Natural killer cell (primary cell): ENCODE measurements at regions not wholly inside any gene's neighbourhood (a gene's known extent, or its start where the extent isn't known, plus 50 kb on each side); places are given as distances from the start of the nearest gene placed in this dataset.
A peak's percentile ranks its signal among the peaks of the same experiment; 100 is the strongest.

Experiments
- ATAC-seq, 3 donors: fragments of 150-1000 bp in 2 of 3; fragments of 200-7000 bp in 1 of 3; cut with Tn5 transposase; 1 replicate in 1 of 3; 2 replicates in 2 of 3; pipeline ENCODE4 v1.10.0; 2021; ENCODE audit warnings: mild to moderate bottlenecking in 2 of 3, moderate library complexity in 2 of 3
- DNase-seq, 2 donors: peaks; one replicate each; pipeline versions ENCODE4 v3.0.0 to v3.0.0-alpha.2; 2013 to 2021; ENCODE audit warnings: mixed read lengths in 1 of 2
- H3K27ac ChIP-seq: one replicate; pipeline ENCODE4 v1.5.1; 2013; ENCODE audit warnings: mild to moderate bottlenecking, low read length
- H3K27me3 ChIP-seq: one replicate; pipeline ENCODE4 v1.6.1; 2013; ENCODE audit warnings: low read length; ENCODE audit not compliant: control insufficient read depth, insufficient read depth
- H3K36me3 ChIP-seq: one replicate; pipeline ENCODE4 v1.6.1; 2013; ENCODE audit warnings: low read length; ENCODE audit not compliant: control insufficient read depth, insufficient read depth
- H3K4me1 ChIP-seq: one replicate; pipeline ENCODE4 v1.6.1; 2013; ENCODE audit warnings: low read length; ENCODE audit not compliant: control insufficient read depth, insufficient read depth
- H3K4me3 ChIP-seq: one replicate; pipeline ENCODE4 v1.5.1; 2013; ENCODE audit warnings: low read length
- H3K9me3 ChIP-seq: one replicate; pipeline ENCODE4 v1.6.1; 2013; ENCODE audit warnings: low read length; ENCODE audit not compliant: control insufficient read depth, insufficient read depth
- H3K27ac Mint-ChIP-seq, 2 donors: one replicate each; pipeline ENCODE4 v1.8.0; 2022; ENCODE audit warnings: mild to moderate bottlenecking in 2 of 2, mixed read lengths in 2 of 2, moderate library complexity in 1 of 2
- H3K27me3 Mint-ChIP-seq, 2 donors: one replicate each; pipeline ENCODE4 v1.8.0; 2022; ENCODE audit warnings: low read depth in 2 of 2, mixed read lengths in 2 of 2
- H3K36me3 Mint-ChIP-seq: one replicate; pipeline ENCODE4 v1.8.0; 2022; ENCODE audit warnings: mixed read lengths
- H3K4me1 Mint-ChIP-seq, 2 donors: one replicate each; pipeline ENCODE4 v1.8.0; 2022; ENCODE audit warnings: mixed read lengths in 2 of 2
- H3K4me3 Mint-ChIP-seq: one replicate; pipeline ENCODE4 v1.8.0; 2022; ENCODE audit warnings: mild to moderate bottlenecking, moderate library complexity, mixed read lengths
- H3K9me3 Mint-ChIP-seq, 2 donors: one replicate each; pipeline ENCODE4 v1.8.0; 2022; ENCODE audit warnings: mixed read lengths in 2 of 2
- CTCF ChIP-seq: fragments of 200-600 bp; IDR thresholded peaks from one replicate; pipeline ENCODE4 v1.8.0; 2022; ENCODE audit warnings: antibody characterized with exemption
- WGBS: methylation state at CpG from one replicate; pipeline ENCODE4 v1.1.7; 2013; ENCODE audit warnings: missing lambda C conversion rate; ENCODE audit not compliant: insufficient coverage; 5-methylcytosine and 5-hydroxymethylcytosine counted together
- intact Hi-C: fragments of 100-400 bp; cut with micrococcal nuclease; formaldehyde crosslinking; loops from one replicate; pipeline ENCODE4 v1.14.2; 2022

- Mint-ChIP-seq H3K9me3 (no peaks in the 10 kb centered on the region), H3K4me1 (peaks cover 35 to 41% of the 10 kb centered on the region in 2 donors), H3K27ac (no peak overlapping the region), H3K4me3 (no peak overlapping the region), H3K27me3 (peaks cover 27 to 64% of the 10 kb centered on the region in 2 donors), H3K36me3 (no peaks in the 10 kb centered on the region)
- intact Hi-C loops = no loop called here
- Histone ChIP-seq H3K27ac (no peak overlapping the region), H3K4me1 (peaks cover 21% of the 10 kb centered on the region), H3K4me3 (no peak overlapping the region), H3K36me3 (no peaks in the 10 kb centered on the region), H3K27me3 (peaks cover 12% of the 10 kb centered on the region), H3K9me3 (no peaks in the 10 kb centered on the region)
- ATAC-seq = no peak
- WGBS = 91% methylated on average over 5 of the region's 5 CpGs
- no peak for DNase-seq
- no peak for TF ChIP-seq CTCF
Measured at GRCh38 chr2:217436386-217436785, 566.4 kb downstream of the TNS1 start.

- peaks cover 29 to 77% of the 10 kb centered on the region in 2 donors for H3K27me3 Mint-ChIP-seq
- H3K4me1 ChIP-seq = peaks cover 21% of the 10 kb centered on the region
- H3K4me3 ChIP-seq = no peak overlapping the region
- H3K36me3 ChIP-seq = no peaks in the 10 kb centered on the region
- peaks cover 12% of the 10 kb centered on the region for H3K27me3 ChIP-seq
- intact Hi-C loops = no loop called here
- peak overlapping the region; percentile 9 for H3K27ac ChIP-seq
- no peak for TF ChIP-seq CTCF
- H3K27ac Mint-ChIP-seq = peak overlapping the region; percentile 47 to 61
- no peaks in the 10 kb centered on the region for H3K36me3 Mint-ChIP-seq
- H3K9me3 ChIP-seq = no peaks in the 10 kb centered on the region
- peak; percentile 41 to 44 for DNase-seq
- peak overlapping the region; percentile 84 for H3K4me3 Mint-ChIP-seq
- no peaks in the 10 kb centered on the region for H3K9me3 Mint-ChIP-seq
- WGBS = 50% methylated on average over 8 of the region's 8 CpGs
- ATAC-seq = peak; percentile 90 to 93 (median 91)
- peaks cover 33 to 36% of the 10 kb centered on the region in 2 donors for H3K4me1 Mint-ChIP-seq
Measured at GRCh38 chr2:217434180-217434975, 568.4 kb downstream of the TNS1 start.

GRCh38 chr2:217433522-217433921 lies 569.3 kb downstream of the TNS1 start:
- intact Hi-C loops = no loop called here
- no peaks in the 10 kb centered on the region for H3K9me3 ChIP-seq
- peaks cover 21% of the 10 kb centered on the region for H3K4me1 ChIP-seq
- DNase-seq = peak in 1 of 2 donors; percentile 21
- no peaks in the 10 kb centered on the region for H3K9me3 Mint-ChIP-seq
- H3K36me3 Mint-ChIP-seq = no peaks in the 10 kb centered on the region
- peak; percentile 53 to 76 (median 67) for ATAC-seq
- 66% methylated on average over 6 of the region's 6 CpGs for WGBS
- H3K4me1 Mint-ChIP-seq = peaks cover 33 to 36% of the 10 kb centered on the region in 2 donors
- peaks cover 12% of the 10 kb centered on the region for H3K27me3 ChIP-seq
- no peak overlapping the region for H3K4me3 ChIP-seq
- H3K4me3 Mint-ChIP-seq = peak overlapping the region; percentile 84
- H3K27ac Mint-ChIP-seq = peak overlapping the region; percentile 47 to 61
- peaks cover 29 to 76% of the 10 kb centered on the region in 2 donors for H3K27me3 Mint-ChIP-seq
- H3K27ac ChIP-seq = no peak overlapping the region
- H3K36me3 ChIP-seq = no peaks in the 10 kb centered on the region
- TF ChIP-seq CTCF = no peak
